ENCODE measurements at regions not wholly inside any gene's neighbourhood (a gene's known extent, or its start where the extent isn't known, plus 50 kb on each side); places are given as distances from the start of the nearest gene placed in this dataset.
"Not testable (repeated sequence)": the region's sequence is repeated elsewhere in the genome, so short reads cannot be mapped to it uniquely, and the experiment has no call there.

DNA sequence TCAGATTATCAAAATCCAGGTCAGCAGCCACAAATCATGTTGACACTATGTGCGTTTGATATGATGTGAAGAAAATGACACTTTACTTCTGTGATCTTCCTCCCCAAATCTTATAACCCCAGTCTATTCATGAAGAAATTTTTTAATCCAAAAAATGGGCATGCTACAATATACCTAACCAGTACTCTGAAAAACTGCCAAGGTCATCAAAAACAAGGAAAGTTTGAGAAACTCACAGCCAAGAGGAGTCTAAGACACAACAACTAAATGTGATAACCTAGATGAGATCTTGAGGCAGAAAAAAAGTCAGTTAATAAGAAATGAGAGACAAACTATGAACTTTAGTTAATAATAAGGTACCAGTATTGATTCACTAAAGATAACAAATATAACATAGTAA, 200.6 kb upstream of the IRAK1BP1 start:
- TF ChIP-seq, protein P1, sequence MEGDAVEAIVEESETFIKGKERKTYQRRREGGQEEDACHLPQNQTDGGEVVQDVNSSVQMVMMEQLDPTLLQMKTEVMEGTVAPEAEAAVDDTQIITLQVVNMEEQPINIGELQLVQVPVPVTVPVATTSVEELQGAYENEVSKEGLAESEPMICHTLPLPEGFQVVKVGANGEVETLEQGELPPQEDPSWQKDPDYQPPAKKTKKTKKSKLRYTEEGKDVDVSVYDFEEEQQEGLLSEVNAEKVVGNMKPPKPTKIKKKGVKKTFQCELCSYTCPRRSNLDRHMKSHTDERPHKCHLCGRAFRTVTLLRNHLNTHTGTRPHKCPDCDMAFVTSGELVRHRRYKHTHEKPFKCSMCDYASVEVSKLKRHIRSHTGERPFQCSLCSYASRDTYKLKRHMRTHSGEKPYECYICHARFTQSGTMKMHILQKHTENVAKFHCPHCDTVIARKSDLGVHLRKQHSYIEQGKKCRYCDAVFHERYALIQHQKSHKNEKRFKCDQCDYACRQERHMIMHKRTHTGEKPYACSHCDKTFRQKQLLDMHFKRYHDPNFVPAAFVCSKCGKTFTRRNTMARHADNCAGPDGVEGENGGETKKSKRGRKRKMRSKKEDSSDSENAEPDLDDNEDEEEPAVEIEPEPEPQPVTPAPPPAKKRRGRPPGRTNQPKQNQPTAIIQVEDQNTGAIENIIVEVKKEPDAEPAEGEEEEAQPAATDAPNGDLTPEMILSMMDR (conservative IDR thresholded peaks at IDR 0.05; ENCODE audit: low read depth, low read length): no peak
- no peak for DNase-seq (ENCODE audit: low read depth)
- H3K4me3 ChIP-seq (ENCODE audit: low read length): no peak overlapping the region

DNA sequence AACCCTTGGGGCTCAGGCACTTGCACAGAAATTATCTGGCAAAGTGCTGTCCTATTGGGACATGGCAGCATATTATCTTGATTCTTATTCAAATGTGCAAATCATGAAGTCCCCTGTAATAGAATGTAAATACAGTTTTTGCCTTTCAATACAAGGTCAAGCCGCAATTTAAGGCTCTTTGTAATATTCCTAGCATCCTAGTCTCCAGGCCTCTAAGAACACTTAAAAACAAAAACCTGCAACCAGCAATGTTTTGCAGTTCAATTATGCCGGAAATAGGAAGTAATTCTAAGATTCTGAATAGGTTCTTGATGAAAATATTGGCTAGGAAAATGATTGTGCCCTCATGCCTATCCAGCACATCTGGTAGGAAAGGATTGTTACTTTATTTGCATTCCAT, 197.2 kb upstream of the IRAK1BP1 start:
- TF ChIP-seq, protein P1 (conservative IDR thresholded peaks at IDR 0.05; ENCODE audit: low read depth, low read length): no peak
- no peak overlapping the region for H3K4me3 ChIP-seq (ENCODE audit: low read length)
- no peak for DNase-seq (ENCODE audit: low read depth)

DNA sequence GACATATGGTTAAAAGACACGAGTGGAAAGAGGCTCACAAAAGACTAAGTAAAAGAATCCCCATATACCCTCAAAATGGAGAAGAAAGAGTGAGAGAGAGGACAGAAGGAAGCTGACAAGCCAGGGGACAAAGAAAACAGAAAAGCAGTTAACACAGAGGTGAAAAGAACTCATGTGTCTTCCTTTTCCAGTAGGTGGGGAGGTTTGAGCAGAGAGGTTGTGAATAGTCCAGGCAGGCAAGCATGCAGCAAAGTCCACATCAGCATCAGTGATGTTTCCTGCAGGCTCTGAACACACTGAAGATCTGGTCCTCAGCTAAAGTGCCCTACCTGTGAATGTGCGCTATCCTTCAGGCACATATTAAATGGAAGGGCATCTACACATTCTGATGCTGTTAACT, 196.5 kb upstream of the IRAK1BP1 start:
- no peak for DNase-seq (ENCODE audit: low read depth)
- H3K4me3 ChIP-seq (ENCODE audit: low read length): no peak overlapping the region
- TF ChIP-seq, protein P1 (conservative IDR thresholded peaks at IDR 0.05; ENCODE audit: low read depth, low read length): no peak

DNA sequence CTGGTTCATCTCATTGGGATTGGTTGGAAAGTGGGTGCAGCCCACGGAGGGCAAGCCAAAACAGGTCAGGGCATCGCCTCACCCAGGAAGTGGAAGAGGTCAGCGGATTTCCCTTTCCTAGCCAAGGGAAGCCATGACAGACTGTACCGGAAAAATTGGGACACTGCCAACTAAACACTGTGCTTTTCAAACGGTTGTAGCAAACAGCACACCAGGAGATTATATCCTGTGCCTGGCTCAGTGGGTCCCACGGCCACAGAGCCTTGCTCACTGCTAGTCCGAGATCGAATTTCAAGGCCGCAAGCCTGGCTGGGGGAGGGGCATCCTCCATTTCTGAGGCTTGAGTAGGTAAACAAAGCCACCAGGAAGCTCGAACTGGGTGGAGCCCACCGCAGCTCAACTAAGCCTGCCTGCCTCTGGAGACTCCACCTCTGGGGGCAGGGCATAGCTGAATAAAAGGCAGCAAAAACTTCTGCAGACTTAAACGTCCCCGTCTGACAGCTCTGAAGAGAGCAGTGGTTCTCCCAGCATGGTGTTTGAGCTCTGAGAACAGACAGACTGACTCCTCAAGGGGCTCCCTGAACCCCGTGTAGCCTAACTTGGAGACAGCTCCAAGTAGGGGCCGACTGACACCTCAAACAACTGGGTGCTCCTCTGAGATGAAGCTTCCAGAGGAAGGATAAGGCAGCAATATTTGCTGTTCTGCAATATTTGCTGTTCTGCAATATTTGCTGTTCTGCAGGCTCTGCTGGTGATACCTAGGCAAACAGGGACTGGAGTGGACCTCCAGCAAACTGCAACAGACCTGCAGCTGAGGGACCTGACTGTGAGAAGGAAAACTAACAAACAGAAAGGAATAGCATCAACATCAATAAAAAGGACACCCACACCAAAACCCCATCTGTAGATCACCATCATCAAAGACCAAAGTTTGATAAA, 191.0 kb upstream of the IRAK1BP1 start:
- not testable (repeated sequence) for DNase-seq (ENCODE audit: low read depth); H3K4me3 ChIP-seq (ENCODE audit: low read length)

DNA sequence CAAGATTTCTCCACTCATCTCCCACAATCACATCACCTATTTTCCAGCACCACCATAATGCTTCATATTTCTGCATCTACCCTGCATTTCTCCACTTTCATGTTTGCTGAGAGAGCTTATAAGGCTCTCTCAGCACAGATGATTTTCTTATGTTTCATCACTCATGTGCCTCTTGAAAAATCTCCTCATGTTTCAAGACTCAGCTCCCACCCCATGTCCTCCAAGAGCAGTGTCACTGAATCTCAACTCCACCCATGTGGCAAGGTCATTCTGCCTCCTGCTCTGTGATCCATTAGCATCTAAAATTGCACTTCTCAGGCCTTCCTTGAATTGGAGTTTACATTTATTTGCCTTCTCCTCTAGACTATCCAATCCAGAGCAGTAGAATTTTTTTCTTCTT, 178.7 kb upstream of the IRAK1BP1 start:
- no peak overlapping the region for H3K4me3 ChIP-seq (ENCODE audit: low read length)
- DNase-seq (ENCODE audit: low read depth): no peak
- TF ChIP-seq, protein P1 (conservative IDR thresholded peaks at IDR 0.05; ENCODE audit: low read depth, low read length): no peak

DNA sequence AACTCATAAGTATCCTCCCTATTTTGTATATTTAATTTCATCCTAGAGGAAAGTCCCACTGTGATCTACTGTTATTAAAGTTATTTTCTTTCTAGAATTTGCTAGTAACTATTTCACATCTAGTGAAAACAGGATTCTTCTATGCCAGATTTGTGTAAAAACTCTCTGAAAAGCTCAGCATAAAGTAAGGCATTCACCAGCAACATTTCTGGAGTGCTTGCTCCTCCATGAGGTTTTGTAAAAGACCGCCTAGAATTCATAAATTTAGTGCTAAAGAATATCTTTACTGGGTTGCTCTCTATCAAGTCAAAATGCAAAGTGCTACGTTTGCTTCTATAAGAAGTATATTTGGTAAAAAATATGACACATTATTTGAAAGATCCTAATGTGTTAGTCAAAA, 173.5 kb upstream of the IRAK1BP1 start:
- TF ChIP-seq, protein P1 (conservative IDR thresholded peaks at IDR 0.05; ENCODE audit: low read depth, low read length): no peak
- H3K4me3 ChIP-seq (ENCODE audit: low read length): no peak overlapping the region
- no peak for DNase-seq (ENCODE audit: low read depth)

DNA sequence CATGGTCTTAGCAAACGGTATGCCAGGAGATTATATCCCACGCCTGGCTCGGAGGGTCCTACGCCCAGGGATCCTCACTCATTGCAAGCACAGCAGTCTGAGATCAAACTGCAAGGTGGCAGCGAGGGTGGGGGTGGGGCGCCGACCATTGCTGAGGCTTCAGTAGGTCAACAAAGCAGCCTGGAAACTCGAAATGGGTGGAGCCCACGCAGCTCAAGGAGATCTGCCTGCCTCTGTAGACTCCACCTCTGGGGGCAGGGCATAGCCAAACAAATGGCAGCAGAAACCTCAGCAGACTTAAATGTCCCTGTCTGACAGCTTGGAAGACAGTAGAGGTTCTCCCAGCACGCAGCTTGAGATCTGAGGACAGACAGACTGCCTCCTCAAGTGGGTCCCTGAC, 172.7 kb upstream of the IRAK1BP1 start:
- not testable (repeated sequence) for H3K4me3 ChIP-seq (ENCODE audit: low read length); DNase-seq (ENCODE audit: low read depth)

DNA sequence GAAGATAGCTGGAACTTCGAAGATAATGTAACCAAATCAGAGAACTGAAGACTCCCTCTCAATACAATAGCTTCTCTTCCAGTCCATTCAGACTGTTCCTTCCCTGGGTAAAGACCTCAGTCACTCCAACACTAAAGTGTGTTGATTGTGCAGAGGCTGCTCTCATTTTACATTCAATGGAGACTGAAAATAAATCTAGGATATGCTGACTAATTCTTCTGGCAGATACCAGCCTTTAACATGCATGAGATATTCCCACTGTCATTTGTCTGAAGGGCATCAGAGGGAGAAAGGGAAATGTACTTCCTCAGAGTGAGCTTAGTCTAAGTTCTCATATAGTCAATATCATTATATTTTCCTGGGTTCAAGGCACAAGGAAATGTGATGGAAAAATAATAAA, 166.4 kb upstream of the IRAK1BP1 start:
- TF ChIP-seq, protein P1 (conservative IDR thresholded peaks at IDR 0.05; ENCODE audit: low read depth, low read length): no peak
- DNase-seq (ENCODE audit: low read depth): no peak
- H3K4me3 ChIP-seq (ENCODE audit: low read length): no peak overlapping the region

Measured in retinal pigment epithelial cell (primary cell).